22Rv1 (cell line): ENCODE measurements at regions not wholly inside any gene's neighbourhood (a gene's known extent, or its start where the extent isn't known, plus 50 kb on each side); places are given as distances from the start of the nearest gene placed in this dataset.

Experiments used
- ZFX ChIP-seq: fragments of 450-650 bp; IDR thresholded peaks from 2 replicates; pipeline ENCODE4 v1.6.1; 2017; ENCODE audit warnings: antibody characterized with exemption, borderline replicate concordance
- TF ChIP-seq, protein P1 (sequence below): fragments of 450-650 bp; IDR thresholded peaks from 2 replicates; pipeline ENCODE4 v1.5.1; 2017; ENCODE audit warnings: mild to moderate bottlenecking

GRCh38 chr4:134668237-134668636 lies 466.6 kb upstream of the PABPC4L start:
- TF ChIP-seq, protein P1, sequence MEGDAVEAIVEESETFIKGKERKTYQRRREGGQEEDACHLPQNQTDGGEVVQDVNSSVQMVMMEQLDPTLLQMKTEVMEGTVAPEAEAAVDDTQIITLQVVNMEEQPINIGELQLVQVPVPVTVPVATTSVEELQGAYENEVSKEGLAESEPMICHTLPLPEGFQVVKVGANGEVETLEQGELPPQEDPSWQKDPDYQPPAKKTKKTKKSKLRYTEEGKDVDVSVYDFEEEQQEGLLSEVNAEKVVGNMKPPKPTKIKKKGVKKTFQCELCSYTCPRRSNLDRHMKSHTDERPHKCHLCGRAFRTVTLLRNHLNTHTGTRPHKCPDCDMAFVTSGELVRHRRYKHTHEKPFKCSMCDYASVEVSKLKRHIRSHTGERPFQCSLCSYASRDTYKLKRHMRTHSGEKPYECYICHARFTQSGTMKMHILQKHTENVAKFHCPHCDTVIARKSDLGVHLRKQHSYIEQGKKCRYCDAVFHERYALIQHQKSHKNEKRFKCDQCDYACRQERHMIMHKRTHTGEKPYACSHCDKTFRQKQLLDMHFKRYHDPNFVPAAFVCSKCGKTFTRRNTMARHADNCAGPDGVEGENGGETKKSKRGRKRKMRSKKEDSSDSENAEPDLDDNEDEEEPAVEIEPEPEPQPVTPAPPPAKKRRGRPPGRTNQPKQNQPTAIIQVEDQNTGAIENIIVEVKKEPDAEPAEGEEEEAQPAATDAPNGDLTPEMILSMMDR: no peak
- TF ChIP-seq ZFX: no peak
